GM19035 (cell line): ENCODE measurements at regions not wholly inside any gene's neighbourhood (a gene's known extent, or its start where the extent isn't known, plus 50 kb on each side); places are given as distances from the start of the nearest gene placed in this dataset.
"Not testable (repeated sequence)": the region's sequence is repeated elsewhere in the genome, so short reads cannot be mapped to it uniquely, and the experiment has no call there.

Experiments used
- ATAC-seq: cut with Tn5 transposase; IDR thresholded peaks from one replicate; pipeline ENCODE4 v1.9.1; 2021; ENCODE audit not compliant: unreplicated experiment

DNA sequence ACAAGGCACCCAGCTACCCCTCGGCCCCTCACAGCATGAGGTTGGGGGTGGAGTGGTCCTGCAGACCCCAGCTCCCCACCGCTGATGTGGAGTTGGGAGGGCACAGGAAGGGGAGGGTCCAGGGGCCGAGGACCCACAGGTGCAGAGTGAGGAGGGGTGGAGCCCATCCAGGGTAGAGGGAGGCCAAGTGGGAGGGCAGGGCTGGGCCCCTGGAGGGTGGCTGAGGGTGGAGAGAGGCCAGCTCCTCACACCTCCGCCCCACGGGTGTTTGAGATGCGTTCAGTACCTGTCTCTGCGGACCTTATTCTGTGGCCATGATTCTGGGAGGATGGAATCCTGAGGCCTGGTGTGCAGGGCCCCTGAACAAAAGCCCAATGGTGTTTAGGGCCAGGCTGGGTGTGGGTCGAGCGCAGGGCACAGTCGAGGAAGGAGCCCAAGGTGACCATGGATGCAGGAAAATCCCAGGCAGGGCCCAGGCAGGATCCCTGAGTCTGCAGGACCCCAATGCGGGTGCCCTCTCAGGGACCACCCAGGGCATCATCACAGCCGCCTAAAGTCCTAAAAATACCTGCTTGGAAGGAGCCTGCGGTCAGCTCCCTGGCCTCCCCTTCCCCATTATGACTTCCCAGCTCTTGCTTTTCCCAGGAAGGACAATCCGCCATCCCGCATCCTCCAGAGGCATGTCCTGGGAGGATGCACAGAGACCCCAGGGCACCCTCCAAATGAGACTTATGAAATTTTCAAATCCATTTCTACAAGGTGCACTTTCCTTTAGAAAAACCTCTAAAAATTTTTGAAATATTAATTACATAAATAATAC is 377.1 kb upstream of the SFSWAP start:
- ATAC-seq = no peak

GRCh38 chr12:131334835-131335234 is 376.1 kb upstream of the SFSWAP start:
- no peak for ATAC-seq

DNA sequence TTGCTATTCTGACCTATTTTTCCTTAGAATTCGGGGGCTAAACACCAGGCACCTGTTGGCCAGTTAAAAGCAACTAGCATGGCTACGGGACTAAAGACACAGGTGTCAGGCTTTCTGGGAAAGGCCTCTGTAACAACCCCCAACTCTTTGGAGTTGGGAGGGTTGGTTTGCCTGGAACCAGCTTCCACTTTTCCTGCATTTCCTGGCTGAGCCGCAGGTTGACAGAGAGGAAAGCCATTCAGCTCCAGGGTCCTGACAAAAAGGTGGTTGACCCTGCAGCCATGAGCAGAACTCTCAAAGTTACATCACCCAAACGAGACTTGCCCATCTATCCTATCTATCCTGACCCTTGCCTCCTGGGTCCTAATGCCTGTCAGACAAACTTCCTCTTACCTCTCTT is 375.4 kb upstream of the SFSWAP start:
- no peak for ATAC-seq

- not testable (repeated sequence) for ATAC-seq
Measured at GRCh38 chr12:131337861-131338260, 373.0 kb upstream of the SFSWAP start.

DNA sequence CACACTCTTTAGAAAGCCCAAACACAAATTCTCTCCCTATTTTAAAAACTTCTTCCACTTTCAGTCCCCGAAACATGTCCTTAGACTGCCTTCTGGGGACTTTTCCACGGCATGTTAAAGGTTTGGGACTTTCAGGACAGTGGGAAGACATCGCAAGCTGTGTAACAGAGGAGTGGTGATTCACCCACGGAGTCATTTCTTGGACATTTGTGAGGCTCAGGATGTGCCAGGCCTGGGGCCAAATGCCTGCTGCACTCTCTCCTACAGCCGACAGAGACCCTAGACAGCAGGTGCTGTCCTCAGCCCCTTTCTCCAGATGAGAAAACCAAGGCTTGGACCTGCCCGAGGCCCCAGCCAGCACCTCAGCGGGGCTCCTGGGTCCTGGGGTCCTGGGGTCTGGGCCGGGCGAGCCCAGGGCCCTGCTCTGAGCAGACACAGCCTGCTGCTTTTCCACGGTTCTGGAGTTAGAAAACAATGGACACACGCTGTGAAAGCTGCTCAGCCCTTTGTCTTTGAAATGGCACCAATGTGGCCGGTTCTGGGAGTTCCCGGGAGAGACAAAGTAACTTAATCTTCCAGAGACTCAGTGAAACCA is 370.2 kb upstream of the SFSWAP start:
- ATAC-seq = no peak

- not testable (repeated sequence) for ATAC-seq
Measured at GRCh38 chr12:131341608-131342007, 369.3 kb upstream of the SFSWAP start.

DNA sequence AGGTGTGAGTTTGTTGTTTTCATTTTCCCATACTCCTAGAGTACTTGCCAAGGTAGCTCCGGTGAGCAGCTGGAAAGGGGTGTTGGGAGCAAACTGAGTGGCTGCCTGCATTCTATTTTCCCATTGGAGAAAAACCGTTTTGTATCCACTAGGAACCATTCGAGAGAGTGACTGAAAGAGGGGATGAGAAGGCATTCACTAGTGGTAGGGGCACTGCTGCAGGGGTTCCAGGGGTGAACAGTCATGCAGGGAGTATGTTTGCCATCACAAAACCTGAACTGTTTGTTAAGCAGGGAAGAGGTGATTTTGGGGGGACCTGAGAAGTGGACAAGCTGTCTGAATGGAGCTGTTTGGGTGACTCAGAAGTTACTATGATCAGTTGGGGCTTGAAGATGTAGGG is 367.5 kb upstream of the SFSWAP start:
- not testable (repeated sequence) for ATAC-seq

DNA sequence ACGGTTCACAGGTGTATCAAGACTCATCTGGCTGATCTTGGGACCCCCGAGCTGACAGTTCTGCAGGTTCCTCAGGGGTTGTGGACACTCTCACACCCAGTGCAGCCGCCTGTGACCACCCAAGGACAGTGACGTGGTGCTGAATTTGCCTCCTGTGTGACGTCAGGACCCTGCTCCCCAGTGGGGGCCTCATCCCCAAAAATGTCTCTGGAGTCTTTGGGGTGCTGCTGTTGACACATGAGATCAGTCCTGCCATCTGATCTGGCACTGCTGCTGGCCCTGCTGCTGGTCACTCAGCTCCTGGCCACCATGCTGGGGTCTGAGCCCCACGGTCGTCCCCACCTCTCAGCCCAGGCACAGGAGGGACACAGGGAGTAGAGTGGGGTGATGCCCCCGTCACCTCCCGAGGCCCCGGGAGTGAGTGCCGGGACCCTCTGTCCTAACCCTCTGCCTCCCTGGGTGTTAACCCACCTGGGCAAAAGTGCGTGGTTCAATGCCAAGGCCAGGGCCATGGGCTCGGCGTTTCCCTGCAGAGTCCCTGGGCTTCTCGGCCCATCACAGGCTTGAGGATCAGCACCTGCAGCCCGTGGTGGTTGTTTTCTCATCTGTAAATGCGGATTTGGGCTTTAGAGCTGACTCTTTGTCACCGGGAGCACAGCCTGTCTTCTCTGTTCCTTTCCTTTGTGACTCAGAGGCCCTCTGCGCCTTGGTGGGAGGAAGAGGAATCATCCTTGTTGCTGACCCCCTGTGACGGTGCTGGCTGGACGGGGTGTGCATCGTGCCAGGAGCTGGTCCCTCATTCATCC is 366.0 kb upstream of the SFSWAP start:
- not testable (repeated sequence) for ATAC-seq

GRCh38 chr12:131345521-131346436 is 365.1 kb upstream of the SFSWAP start:
- no peak for ATAC-seq

- no peak for ATAC-seq
Measured at GRCh38 chr12:131346555-131347344, 364.1 kb upstream of the SFSWAP start.

- no peak for ATAC-seq
Measured at GRCh38 chr12:131347345-131347714, 363.6 kb upstream of the SFSWAP start.

GRCh38 chr12:131347732-131348131 is 363.2 kb upstream of the SFSWAP start:
- ATAC-seq = no peak

DNA sequence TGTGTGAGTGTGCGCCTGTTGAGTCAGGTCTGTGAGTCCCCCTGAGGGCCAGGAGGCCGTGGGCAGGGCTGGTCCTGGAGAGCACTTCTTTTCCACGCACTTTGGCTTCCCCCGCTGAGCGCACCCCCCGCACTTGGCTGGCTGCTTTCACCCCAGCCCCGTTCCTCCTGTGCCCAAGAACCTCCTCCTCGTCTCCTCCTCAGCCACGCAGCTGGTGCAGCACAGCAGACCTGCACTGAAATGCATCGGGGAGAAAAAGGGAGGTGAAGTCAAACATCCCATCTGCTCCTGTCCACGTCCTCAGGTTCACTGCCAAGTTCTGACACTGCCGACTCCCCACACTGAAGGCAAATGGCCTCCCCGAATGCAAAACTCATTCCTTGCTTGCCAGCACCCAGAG is 362.7 kb upstream of the SFSWAP start:
- no peak for ATAC-seq

DNA sequence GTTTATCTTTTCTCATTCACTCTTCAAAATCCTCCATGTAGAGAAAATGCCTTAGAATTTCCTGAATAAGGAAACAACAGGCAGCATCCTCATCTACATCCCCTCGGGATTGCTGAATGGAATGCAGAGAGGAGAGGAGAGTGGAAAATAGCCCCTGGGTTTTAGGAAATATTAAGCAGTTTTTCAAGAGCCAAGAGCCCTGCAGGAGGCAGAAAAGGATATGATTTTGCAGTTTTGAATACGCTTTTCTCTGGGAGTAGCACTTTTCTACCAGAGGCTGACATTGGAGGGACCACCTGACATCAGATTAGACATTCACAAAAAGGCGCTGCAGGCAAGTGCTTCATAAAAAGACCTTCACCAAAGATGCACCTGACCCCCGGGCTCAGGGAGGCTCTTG is 362.2 kb upstream of the SFSWAP start:
- no peak for ATAC-seq

GRCh38 chr12:131349397-131350127 is 361.3 kb upstream of the SFSWAP start:
- ATAC-seq = no peak

- ATAC-seq = no peak
Measured at GRCh38 chr12:131350943-131351318, 360.0 kb upstream of the SFSWAP start.

DNA sequence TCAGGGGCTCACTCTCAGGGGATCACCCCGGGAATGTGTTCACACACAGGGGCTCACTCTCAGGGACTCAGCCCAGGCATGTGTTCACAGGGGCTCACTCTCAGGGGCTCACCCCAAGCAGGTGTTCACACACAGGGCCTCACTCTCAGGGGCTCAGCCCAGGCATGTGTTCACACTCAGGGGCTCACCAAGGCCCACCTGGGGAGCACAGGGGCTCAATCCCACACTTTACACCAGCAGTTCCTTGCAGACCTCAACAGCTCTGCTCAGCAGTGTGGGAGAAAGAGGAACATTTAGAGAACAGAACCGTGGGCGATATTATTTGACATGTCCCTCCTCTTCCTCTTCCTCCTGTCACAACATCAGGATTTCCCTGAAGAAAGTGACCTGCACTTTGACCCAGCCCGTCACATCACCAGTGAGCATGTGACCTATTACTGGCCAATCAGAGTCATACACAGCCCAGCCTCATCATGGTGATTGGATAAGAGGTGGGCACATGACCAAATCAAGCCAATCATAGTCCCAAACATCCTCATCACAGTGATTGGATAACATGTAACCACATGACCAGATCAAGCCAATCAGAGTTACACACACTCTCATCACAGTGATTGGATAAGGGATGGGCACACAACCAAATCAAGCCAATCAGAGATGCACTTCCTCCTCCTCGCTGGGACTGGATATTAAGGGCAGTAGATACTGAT is 359.4 kb upstream of the SFSWAP start:
- ATAC-seq = no peak

DNA sequence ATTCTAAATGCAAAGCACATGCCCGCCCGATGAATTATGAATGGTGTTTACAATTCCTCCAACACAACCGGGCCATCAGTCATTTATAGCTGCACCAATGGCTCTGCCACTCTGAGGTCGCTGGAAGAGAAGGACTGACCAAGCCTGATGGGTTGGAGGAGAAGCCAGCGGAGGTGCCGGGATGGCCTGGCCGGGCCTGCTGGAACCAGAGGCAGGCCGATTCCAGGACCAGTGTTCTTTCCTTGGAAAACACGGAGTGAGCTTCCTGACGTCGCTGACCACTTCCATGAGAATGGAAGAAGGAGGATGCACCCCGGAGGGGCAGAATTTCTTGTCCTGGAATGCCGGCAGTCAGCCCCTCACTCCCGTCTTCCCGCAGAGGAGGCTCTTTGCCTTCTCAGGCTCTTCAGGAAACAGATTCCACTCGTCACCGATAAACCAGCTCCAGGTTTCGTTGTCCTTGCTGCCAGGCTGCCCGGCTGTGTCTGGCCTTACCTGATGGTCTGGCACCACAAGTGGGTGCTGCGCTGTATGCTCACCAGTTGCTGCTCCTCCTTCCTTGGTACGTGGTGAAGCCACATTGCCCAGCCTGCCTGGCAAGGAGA is 358.5 kb upstream of the SFSWAP start:
- no peak for ATAC-seq
